Astrocyte (in vitro differentiated cells and primary cell): ENCODE measurements at regions not wholly inside any gene's neighbourhood (a gene's known extent, or its start where the extent isn't known, plus 50 kb on each side); places are given as distances from the start of the nearest gene placed in this dataset.

Source experiments
- CTCF ChIP-seq: IDR thresholded peaks from 2 replicates; pipeline ENCODE4 v1.5.1; 2011; ENCODE audit warnings: low read depth, mild to moderate bottlenecking, inconsistent platforms, low read length, moderate library complexity; ENCODE audit not compliant: insufficient read depth
- EZH2 ChIP-seq: IDR thresholded peaks from 2 replicates; pipeline ENCODE4 v1.6.1; 2012; ENCODE audit warnings: mild to moderate bottlenecking, low read length, inconsistent platforms; ENCODE audit not compliant: insufficient read depth

DNA sequence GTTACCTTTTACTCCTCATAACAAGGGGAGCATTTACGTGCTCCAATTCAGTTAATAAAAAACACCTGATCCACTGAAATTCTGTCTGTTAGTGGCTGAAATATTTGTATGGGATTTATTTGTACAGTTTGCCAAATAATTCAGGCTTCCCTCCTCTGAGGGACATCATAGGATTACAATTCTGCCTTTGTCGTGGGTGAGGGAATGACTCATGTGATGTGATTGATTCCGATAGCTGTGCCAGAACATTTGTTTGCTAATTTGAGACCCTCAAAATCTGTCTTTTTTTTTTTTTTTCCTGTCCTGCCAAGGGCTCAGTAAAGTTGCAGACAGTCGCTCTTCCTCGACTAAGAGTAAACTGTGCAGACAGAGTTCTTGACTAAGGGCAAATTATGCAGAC, 612.6 kb upstream of the CDH2 start:
- TF ChIP-seq CTCF (no peak), EZH2 (no peak)
